ENCODE measurements at regions not wholly inside any gene's neighbourhood (a gene's known extent, or its start where the extent isn't known, plus 50 kb on each side); places are given as distances from the start of the nearest gene placed in this dataset.

DNA sequence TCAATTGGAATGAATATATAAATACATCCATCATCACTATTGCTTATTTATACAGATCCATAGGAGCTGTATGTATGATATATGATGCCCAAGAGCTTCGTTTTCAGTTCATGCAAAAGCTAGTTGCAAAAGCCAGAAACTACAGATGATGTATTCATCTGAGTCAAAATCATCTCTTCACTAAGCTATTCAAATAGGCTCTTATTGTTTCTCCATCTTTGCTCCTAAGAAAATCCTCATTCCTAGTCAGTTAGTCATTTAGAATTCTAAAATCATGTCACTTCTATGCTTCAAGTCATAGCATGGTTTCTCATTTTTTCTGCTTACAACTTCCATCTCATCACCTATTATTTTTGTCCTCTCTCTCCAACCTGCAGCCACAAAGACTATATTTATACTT, 300.1 kb upstream of the TRAM1L1 start:
- Histone ChIP-seq H3K4me1 (no peaks in the 10 kb centered on the region), H3K36me3 (no peaks in the 10 kb centered on the region), H3K27me3 (no peaks in the 10 kb centered on the region), H3K9me3 (no peaks in the 10 kb centered on the region), H3K27ac (no peak overlapping the region), H3K4me3 (no peak overlapping the region)
- TF ChIP-seq POLR2A (IDR thresholded peaks at IDR 0.05) (no peak), POLR2AphosphoS5 (IDR thresholded peaks at IDR 0.05) (no peak), CTCF (IDR thresholded peaks at IDR 0.05) (no peak), EP300 (IDR thresholded peaks at IDR 0.05) (no peak)
- 47 to 60% methylated on average over 1 of the region's 1 CpG for WGBS, 2 donors (ENCODE audit: low coverage in 1 of 2)
- no peak for ATAC-seq

DNA sequence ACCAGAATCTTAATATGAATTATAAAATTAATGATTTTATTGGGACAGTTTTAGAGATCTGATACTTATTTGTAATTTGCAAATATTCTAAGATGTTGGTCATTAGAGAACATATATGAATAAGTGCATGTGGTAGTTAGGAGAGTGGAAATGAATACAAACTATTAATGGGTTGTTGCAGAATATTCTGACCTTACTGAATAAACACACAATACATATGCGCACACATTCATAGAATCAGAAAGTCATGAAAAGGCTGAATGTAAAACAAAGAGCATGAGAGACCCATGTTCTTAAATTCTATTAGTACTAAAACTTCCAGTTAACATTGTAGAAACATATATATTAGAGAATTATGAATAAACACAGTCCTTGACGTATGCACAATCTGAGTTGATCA, 301.7 kb upstream of the TRAM1L1 start:
- no peak overlapping the region for H3K4me3 ChIP-seq
- TF ChIP-seq EP300 (IDR thresholded peaks at IDR 0.05) (no peak), POLR2A (IDR thresholded peaks at IDR 0.05) (no peak), POLR2AphosphoS5 (IDR thresholded peaks at IDR 0.05) (no peak), CTCF (IDR thresholded peaks at IDR 0.05) (no peak)
- no peaks in the 10 kb centered on the region for H3K9me3 ChIP-seq
- 72 to 80% methylated on average over 2 of the region's 2 CpGs for WGBS, 2 donors (ENCODE audit: low coverage in 1 of 2)
- no peaks in the 10 kb centered on the region for H3K36me3 ChIP-seq
- ATAC-seq, result no peak
- H3K27me3 ChIP-seq, result no peaks in the 10 kb centered on the region
- H3K4me1 ChIP-seq, result no peaks in the 10 kb centered on the region
- H3K27ac ChIP-seq, result no peak overlapping the region

DNA sequence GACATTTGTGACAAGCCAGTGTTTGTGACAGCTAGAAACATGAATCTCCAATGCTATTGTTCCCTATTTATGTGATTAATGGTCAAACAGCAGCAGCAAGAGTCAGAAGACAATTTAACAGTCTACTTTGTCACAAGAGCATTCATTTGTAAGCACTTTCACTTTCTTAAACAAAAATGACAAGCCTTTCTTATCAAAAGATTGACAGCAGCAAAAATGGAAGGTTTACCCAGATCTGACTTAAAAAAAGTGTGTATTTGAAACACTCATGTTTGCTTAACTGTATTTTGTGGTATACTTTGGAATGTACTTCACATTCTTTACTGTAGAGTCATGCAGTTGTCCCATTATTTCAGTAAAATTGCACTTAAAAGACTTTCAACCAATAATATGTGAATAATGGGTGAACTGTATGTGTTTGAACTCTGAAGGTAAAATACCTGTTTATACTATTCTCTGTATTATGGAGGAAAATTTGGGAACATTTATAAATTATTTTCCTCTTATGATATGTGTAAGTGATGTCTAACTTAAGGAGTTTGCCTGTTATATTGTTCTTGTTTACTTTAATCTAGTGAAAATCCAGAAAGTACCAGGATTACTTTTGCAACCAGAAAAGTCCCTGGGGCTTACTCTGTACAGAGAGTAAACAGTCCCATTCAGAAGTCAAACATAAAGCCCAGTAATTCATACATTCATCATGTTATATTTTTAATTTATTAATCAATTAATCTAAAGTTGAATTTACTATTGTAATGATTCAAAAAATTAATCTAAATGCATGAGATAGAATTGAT, 314.9 kb upstream of the TRAM1L1 start:
- Histone ChIP-seq H3K9me3 (no peaks in the 10 kb centered on the region), H3K27me3 (no peaks in the 10 kb centered on the region), H3K27ac (no peak overlapping the region), H3K4me3 (no peak overlapping the region), H3K4me1 (no peaks in the 10 kb centered on the region), H3K36me3 (no peaks in the 10 kb centered on the region)
- TF ChIP-seq CTCF (IDR thresholded peaks at IDR 0.05), result no peak
- TF ChIP-seq POLR2AphosphoS5 (IDR thresholded peaks at IDR 0.05), result no peak
- TF ChIP-seq EP300 (IDR thresholded peaks at IDR 0.05), result no peak
- TF ChIP-seq POLR2A (IDR thresholded peaks at IDR 0.05), result no peak
- ATAC-seq, result no peak

GRCh38 chr4:117412661-117413060, 327.3 kb upstream of the TRAM1L1 start:
- no peak overlapping the region for H3K4me3 ChIP-seq
- H3K27me3 ChIP-seq, result no peaks in the 10 kb centered on the region
- WGBS, 2 donors (ENCODE audit: low coverage in 1 of 2), result 78 to 80% methylated on average over 1 to 2 of the region's 2 CpGs
- no peaks in the 10 kb centered on the region for H3K4me1 ChIP-seq
- H3K27ac ChIP-seq, result no peak overlapping the region
- TF ChIP-seq EP300 (IDR thresholded peaks at IDR 0.05), result no peak
- TF ChIP-seq POLR2A (IDR thresholded peaks at IDR 0.05), result no peak
- no peak for TF ChIP-seq CTCF (IDR thresholded peaks at IDR 0.05)
- no peak for TF ChIP-seq POLR2AphosphoS5 (IDR thresholded peaks at IDR 0.05)
- H3K36me3 ChIP-seq, result no peaks in the 10 kb centered on the region
- ATAC-seq, result no peak
- no peaks in the 10 kb centered on the region for H3K9me3 ChIP-seq

GRCh38 chr4:117417856-117418255, 332.5 kb upstream of the TRAM1L1 start:
- Histone ChIP-seq H3K36me3 (no peaks in the 10 kb centered on the region), H3K27ac (no peak overlapping the region), H3K27me3 (no peaks in the 10 kb centered on the region), H3K4me1 (no peaks in the 10 kb centered on the region), H3K4me3 (no peak overlapping the region), H3K9me3 (no peaks in the 10 kb centered on the region)
- no peak for TF ChIP-seq POLR2AphosphoS5 (IDR thresholded peaks at IDR 0.05)
- TF ChIP-seq EP300 (IDR thresholded peaks at IDR 0.05), result no peak
- no peak for TF ChIP-seq POLR2A (IDR thresholded peaks at IDR 0.05)
- no peak for TF ChIP-seq CTCF (IDR thresholded peaks at IDR 0.05)
- 24 to 35% methylated on average over 1 of the region's 1 CpG for WGBS, 2 donors (ENCODE audit: low coverage in 1 of 2)
- ATAC-seq, result no peak

Measured in gastroesophageal sphincter (tissue), 4 donors.